Activated CD4-positive, alpha-beta T cell treated with anti-CD3 and anti-CD28 coated beads, Interleukin-2, amount 10 ng/mL, durations not matched to agents 24 days and 14 days (primary cell): ENCODE measurements at regions not wholly inside any gene's neighbourhood (a gene's known extent, or its start where the extent isn't known, plus 50 kb on each side); places are given as distances from the start of the nearest gene placed in this dataset.

Experiments used
- DNase-seq: peaks from one replicate; pipeline ENCODE4 v3.0.0; 2022
- H3K27ac Mint-ChIP-seq: one replicate; pipeline ENCODE4 v1.8.0; 2022; ENCODE audit warnings: mild to moderate bottlenecking, mixed read lengths
- H3K27me3 Mint-ChIP-seq: one replicate; pipeline ENCODE4 v1.8.0; 2022; ENCODE audit warnings: mixed read lengths
- H3K36me3 Mint-ChIP-seq: one replicate; pipeline ENCODE4 v1.8.0; 2022; ENCODE audit warnings: low read depth, mild to moderate bottlenecking, mixed read lengths
- H3K4me1 Mint-ChIP-seq: one replicate; pipeline ENCODE4 v1.8.0; 2021; ENCODE audit warnings: mixed read lengths
- H3K4me3 Mint-ChIP-seq: one replicate; pipeline ENCODE4 v1.8.0; 2022; ENCODE audit warnings: mild to moderate bottlenecking, moderate library complexity, mixed read lengths
- H3K9me3 Mint-ChIP-seq: one replicate; pipeline ENCODE4 v1.8.0; 2021; ENCODE audit warnings: mixed read lengths
- intact Hi-C: fragments of 100-400 bp; cut with micrococcal nuclease; formaldehyde crosslinking; loops from one replicate; pipeline ENCODE4 v1.15.1; 2023

- H3K4me1 Mint-ChIP-seq, result no peaks in the 10 kb centered on the region
- no peak for DNase-seq
- H3K27ac Mint-ChIP-seq, result no peak overlapping the region
- no peaks in the 10 kb centered on the region for H3K36me3 Mint-ChIP-seq
- no peak overlapping the region for H3K4me3 Mint-ChIP-seq
- intact Hi-C loops, result no loop called here
- H3K27me3 Mint-ChIP-seq, result no peaks in the 10 kb centered on the region
- H3K9me3 Mint-ChIP-seq, result no peaks in the 10 kb centered on the region
Observed at GRCh38 chr1:213385806-213386324, 334.8 kb downstream of the RPS6KC1 start.

- intact Hi-C loops, result no loop called here
- Mint-ChIP-seq H3K27ac (no peak overlapping the region), H3K9me3 (no peaks in the 10 kb centered on the region), H3K36me3 (no peaks in the 10 kb centered on the region), H3K4me1 (no peaks in the 10 kb centered on the region), H3K27me3 (no peaks in the 10 kb centered on the region), H3K4me3 (no peak overlapping the region)
- no peak for DNase-seq
Observed at GRCh38 chr1:213387380-213388015, 336.5 kb downstream of the RPS6KC1 start.

- Mint-ChIP-seq H3K27ac (no peak overlapping the region), H3K4me1 (no peaks in the 10 kb centered on the region), H3K36me3 (no peaks in the 10 kb centered on the region), H3K4me3 (no peak overlapping the region), H3K27me3 (no peaks in the 10 kb centered on the region), H3K9me3 (no peaks in the 10 kb centered on the region)
- intact Hi-C loops, result no loop called here
- no peak for DNase-seq
Observed at GRCh38 chr1:213388199-213388598, 337.2 kb downstream of the RPS6KC1 start.

- no peak overlapping the region for H3K27ac Mint-ChIP-seq
- intact Hi-C loops, result no loop called here
- H3K27me3 Mint-ChIP-seq, result no peaks in the 10 kb centered on the region
- no peaks in the 10 kb centered on the region for H3K36me3 Mint-ChIP-seq
- no peaks in the 10 kb centered on the region for H3K9me3 Mint-ChIP-seq
- DNase-seq, result no peak
- no peak overlapping the region for H3K4me3 Mint-ChIP-seq
- no peaks in the 10 kb centered on the region for H3K4me1 Mint-ChIP-seq
Observed at GRCh38 chr1:213389061-213389581, 338.1 kb downstream of the RPS6KC1 start.

- no peak for DNase-seq
- Mint-ChIP-seq H3K4me1 (no peaks in the 10 kb centered on the region), H3K36me3 (no peaks in the 10 kb centered on the region), H3K4me3 (no peak overlapping the region), H3K27ac (no peak overlapping the region), H3K27me3 (no peaks in the 10 kb centered on the region), H3K9me3 (no peaks in the 10 kb centered on the region)
- intact Hi-C loops, result no loop called here
Observed at GRCh38 chr1:213391445-213391844, 340.4 kb downstream of the RPS6KC1 start.

GRCh38 chr1:213393860-213394259 lies 342.8 kb downstream of the RPS6KC1 start:
- no peaks in the 10 kb centered on the region for H3K9me3 Mint-ChIP-seq
- intact Hi-C loops, result no loop called here
- H3K4me3 Mint-ChIP-seq, result no peak overlapping the region
- H3K27me3 Mint-ChIP-seq, result no peaks in the 10 kb centered on the region
- H3K36me3 Mint-ChIP-seq, result no peaks in the 10 kb centered on the region
- H3K27ac Mint-ChIP-seq, result no peak overlapping the region
- H3K4me1 Mint-ChIP-seq, result no peaks in the 10 kb centered on the region
- no peak for DNase-seq

GRCh38 chr1:213394837-213395236 lies 343.8 kb downstream of the RPS6KC1 start:
- H3K9me3 Mint-ChIP-seq, result no peaks in the 10 kb centered on the region
- DNase-seq, result no peak
- H3K27ac Mint-ChIP-seq, result no peak overlapping the region
- H3K4me3 Mint-ChIP-seq, result no peak overlapping the region
- intact Hi-C loops, result no loop called here
- H3K4me1 Mint-ChIP-seq, result no peaks in the 10 kb centered on the region
- H3K27me3 Mint-ChIP-seq, result no peaks in the 10 kb centered on the region
- H3K36me3 Mint-ChIP-seq, result no peaks in the 10 kb centered on the region

- H3K36me3 Mint-ChIP-seq, result no peaks in the 10 kb centered on the region
- H3K27me3 Mint-ChIP-seq, result no peaks in the 10 kb centered on the region
- intact Hi-C loops, result no loop called here
- DNase-seq, result no peak
- H3K27ac Mint-ChIP-seq, result no peak overlapping the region
- no peak overlapping the region for H3K4me3 Mint-ChIP-seq
- no peaks in the 10 kb centered on the region for H3K4me1 Mint-ChIP-seq
- H3K9me3 Mint-ChIP-seq, result no peaks in the 10 kb centered on the region
Observed at GRCh38 chr1:213397638-213398037, 346.6 kb downstream of the RPS6KC1 start.

GRCh38 chr1:213399695-213400094 lies 348.7 kb downstream of the RPS6KC1 start:
- intact Hi-C loops, result no loop called here
- Mint-ChIP-seq H3K27ac (no peak overlapping the region), H3K36me3 (no peaks in the 10 kb centered on the region), H3K27me3 (no peaks in the 10 kb centered on the region), H3K4me1 (no peaks in the 10 kb centered on the region), H3K4me3 (no peak overlapping the region), H3K9me3 (no peaks in the 10 kb centered on the region)
- DNase-seq, result no peak

- H3K36me3 Mint-ChIP-seq, result no peaks in the 10 kb centered on the region
Observed at GRCh38 chr1:213409208-213409631, 358.2 kb downstream of the RPS6KC1 start.

GRCh38 chr1:213409971-213410370 lies 358.9 kb downstream of the RPS6KC1 start:
- Mint-ChIP-seq H3K27me3 (no peaks in the 10 kb centered on the region), H3K4me3 (no peak overlapping the region), H3K27ac (no peak overlapping the region), H3K9me3 (no peaks in the 10 kb centered on the region), H3K4me1 (no peaks in the 10 kb centered on the region), H3K36me3 (no peaks in the 10 kb centered on the region)
- intact Hi-C loops, result no loop called here
- no peak for DNase-seq

More at GRCh38 chr1:213409208-213409631, 358.2 kb downstream of the RPS6KC1 start:
- intact Hi-C loops, result no loop called here
- no peaks in the 10 kb centered on the region for H3K27me3 Mint-ChIP-seq
- no peak overlapping the region for H3K27ac Mint-ChIP-seq
- H3K4me3 Mint-ChIP-seq, result no peak overlapping the region
- no peaks in the 10 kb centered on the region for H3K9me3 Mint-ChIP-seq
- H3K4me1 Mint-ChIP-seq, result no peaks in the 10 kb centered on the region
- no peak for DNase-seq

GRCh38 chr1:213414346-213414745 lies 363.3 kb downstream of the RPS6KC1 start:
- no peaks in the 10 kb centered on the region for H3K9me3 Mint-ChIP-seq
- intact Hi-C loops, result no loop called here
- H3K4me1 Mint-ChIP-seq, result no peaks in the 10 kb centered on the region
- H3K27me3 Mint-ChIP-seq, result no peaks in the 10 kb centered on the region
- H3K27ac Mint-ChIP-seq, result no peak overlapping the region
- DNase-seq, result no peak
- H3K36me3 Mint-ChIP-seq, result no peaks in the 10 kb centered on the region
- no peak overlapping the region for H3K4me3 Mint-ChIP-seq

- no peak for DNase-seq
- Mint-ChIP-seq H3K36me3 (no peaks in the 10 kb centered on the region), H3K4me3 (no peak overlapping the region), H3K9me3 (no peaks in the 10 kb centered on the region), H3K4me1 (no peaks in the 10 kb centered on the region), H3K27ac (no peak overlapping the region), H3K27me3 (no peaks in the 10 kb centered on the region)
- intact Hi-C loops, result no loop called here
Observed at GRCh38 chr1:213414911-213415310, 363.9 kb downstream of the RPS6KC1 start.

- intact Hi-C loops, result no loop called here
- Mint-ChIP-seq H3K9me3 (no peaks in the 10 kb centered on the region), H3K27me3 (no peaks in the 10 kb centered on the region), H3K36me3 (no peaks in the 10 kb centered on the region), H3K4me1 (no peaks in the 10 kb centered on the region), H3K4me3 (no peak overlapping the region), H3K27ac (no peak overlapping the region)
- DNase-seq, result no peak
Observed at GRCh38 chr1:213415691-213416380, 364.8 kb downstream of the RPS6KC1 start.
